Vagina (tissue), 2 donors: ENCODE measurements at regions not wholly inside any gene's neighbourhood (a gene's known extent, or its start where the extent isn't known, plus 50 kb on each side); places are given as distances from the start of the nearest gene placed in this dataset.

ENCODE experiments used
- POLR2A ChIP-seq, 2 donors: fragments of 450-650 bp; IDR thresholded peaks; one replicate each; pipeline ENCODE4 v1.6.1; 2017; ENCODE audit warnings: antibody characterized with exemption in 2 of 2, mild to moderate bottlenecking in 2 of 2, moderate library complexity in 2 of 2
- POLR2AphosphoS5 ChIP-seq, 2 donors: sonication (generic); formaldehyde crosslinking; IDR thresholded peaks; one replicate each; pipeline ENCODE4 v1.9.0; 2017; ENCODE audit warnings: antibody characterized with exemption in 2 of 2, mild to moderate bottlenecking in 2 of 2, low read depth in 1 of 2; ENCODE audit not compliant: insufficient read depth in 1 of 2

GRCh38 chr2:147487978-147488289, 356.9 kb upstream of the ACVR2A start:
- TF ChIP-seq POLR2AphosphoS5 (IDR thresholded peaks at IDR 0.05; ENCODE audit: insufficient read depth in 1 of 2, low read depth in 1 of 2): no peak
- TF ChIP-seq POLR2A (IDR thresholded peaks at IDR 0.05): no peak
